Stimulated activated CD8-positive, alpha-beta memory T cell treated with anti-CD3 and anti-CD28 coated beads, Interleukin-4, amount 100 ng/mL, for 1 hour (primary cell): ENCODE measurements at regions not wholly inside any gene's neighbourhood (a gene's known extent, or its start where the extent isn't known, plus 50 kb on each side); places are given as distances from the start of the nearest gene placed in this dataset.

Source experiments
- DNase-seq, 2 donors: peaks; one replicate each; pipeline ENCODE4 v3.0.0-alpha.2; 2020; ENCODE audit warnings: low read depth in 2 of 2, low spot score in 1 of 2

- DNase-seq = no peak
These were observed 201.7 kb upstream of the PDGFD start for GRCh38 chr11:104365676-104366075.

GRCh38 chr11:104361975-104362374, 198.0 kb upstream of the PDGFD start:
- no peak for DNase-seq

- DNase-seq = no peak
These were observed 188.1 kb upstream of the PDGFD start for GRCh38 chr11:104352036-104352435.

GRCh38 chr11:104343578-104343977, 179.6 kb upstream of the PDGFD start:
- no peak for DNase-seq

- no peak for DNase-seq
These were observed 176.6 kb upstream of the PDGFD start for GRCh38 chr11:104340590-104340989.

- DNase-seq = no peak
These were observed 175.5 kb upstream of the PDGFD start for GRCh38 chr11:104339380-104339831.

GRCh38 chr11:104338186-104338585, 174.2 kb upstream of the PDGFD start:
- DNase-seq = no peak

GRCh38 chr11:104337273-104337672, 173.3 kb upstream of the PDGFD start:
- DNase-seq = no peak

- no peak for DNase-seq
These were observed 170.0 kb upstream of the PDGFD start for GRCh38 chr11:104333977-104334376.

GRCh38 chr11:104332110-104332509, 168.2 kb upstream of the PDGFD start:
- DNase-seq = no peak

GRCh38 chr11:104329078-104329665, 165.2 kb upstream of the PDGFD start:
- no peak for DNase-seq

GRCh38 chr11:104328512-104328907, 164.6 kb upstream of the PDGFD start:
- DNase-seq = no peak

GRCh38 chr11:104327861-104328511, 164.0 kb upstream of the PDGFD start:
- no peak for DNase-seq

- DNase-seq = no peak
These were observed 161.1 kb upstream of the PDGFD start for GRCh38 chr11:104325093-104325492.

- DNase-seq = no peak
These were observed 160.3 kb upstream of the PDGFD start for GRCh38 chr11:104324276-104324675.

- DNase-seq = no peak
These were observed 159.9 kb upstream of the PDGFD start for GRCh38 chr11:104323841-104324240.

GRCh38 chr11:104322696-104323095, 158.7 kb upstream of the PDGFD start:
- no peak for DNase-seq

- DNase-seq = no peak
These were observed 157.0 kb upstream of the PDGFD start for GRCh38 chr11:104320956-104321355.

GRCh38 chr11:104320097-104320496, 156.2 kb upstream of the PDGFD start:
- no peak for DNase-seq

GRCh38 chr11:104319396-104319795, 155.4 kb upstream of the PDGFD start:
- no peak for DNase-seq

- no peak for DNase-seq
These were observed 143.0 kb upstream of the PDGFD start for GRCh38 chr11:104306862-104307474.

GRCh38 chr11:104301776-104302175, 137.8 kb upstream of the PDGFD start:
- DNase-seq = no peak

- DNase-seq = no peak
These were observed 127.7 kb upstream of the PDGFD start for GRCh38 chr11:104291646-104292045.
